Activated CD8-positive, alpha-beta memory T cell treated with anti-CD3 and anti-CD28 coated beads, Interleukin-2, amount 50 U/mL, for 4 hours (primary cell): ENCODE measurements at regions not wholly inside any gene's neighbourhood (a gene's known extent, or its start where the extent isn't known, plus 50 kb on each side); places are given as distances from the start of the nearest gene placed in this dataset.

ENCODE experiments used
- DNase-seq: peaks from one replicate; pipeline ENCODE4 v3.0.0-alpha.2; 2020

GRCh38 chr11:134758342-134758931, 346.4 kb upstream of the B3GAT1 start:
- DNase-seq: no peak

GRCh38 chr11:134757633-134758032, 345.6 kb upstream of the B3GAT1 start:
- DNase-seq: no peak

- DNase-seq: no peak
These were observed 344.9 kb upstream of the B3GAT1 start for GRCh38 chr11:134756811-134757540.

- DNase-seq: no peak
These were observed 343.5 kb upstream of the B3GAT1 start for GRCh38 chr11:134755535-134755934.

GRCh38 chr11:134754521-134755198, 342.6 kb upstream of the B3GAT1 start:
- DNase-seq: no peak

- DNase-seq: no peak
These were observed 341.9 kb upstream of the B3GAT1 start for GRCh38 chr11:134753771-134754520.

DNA sequence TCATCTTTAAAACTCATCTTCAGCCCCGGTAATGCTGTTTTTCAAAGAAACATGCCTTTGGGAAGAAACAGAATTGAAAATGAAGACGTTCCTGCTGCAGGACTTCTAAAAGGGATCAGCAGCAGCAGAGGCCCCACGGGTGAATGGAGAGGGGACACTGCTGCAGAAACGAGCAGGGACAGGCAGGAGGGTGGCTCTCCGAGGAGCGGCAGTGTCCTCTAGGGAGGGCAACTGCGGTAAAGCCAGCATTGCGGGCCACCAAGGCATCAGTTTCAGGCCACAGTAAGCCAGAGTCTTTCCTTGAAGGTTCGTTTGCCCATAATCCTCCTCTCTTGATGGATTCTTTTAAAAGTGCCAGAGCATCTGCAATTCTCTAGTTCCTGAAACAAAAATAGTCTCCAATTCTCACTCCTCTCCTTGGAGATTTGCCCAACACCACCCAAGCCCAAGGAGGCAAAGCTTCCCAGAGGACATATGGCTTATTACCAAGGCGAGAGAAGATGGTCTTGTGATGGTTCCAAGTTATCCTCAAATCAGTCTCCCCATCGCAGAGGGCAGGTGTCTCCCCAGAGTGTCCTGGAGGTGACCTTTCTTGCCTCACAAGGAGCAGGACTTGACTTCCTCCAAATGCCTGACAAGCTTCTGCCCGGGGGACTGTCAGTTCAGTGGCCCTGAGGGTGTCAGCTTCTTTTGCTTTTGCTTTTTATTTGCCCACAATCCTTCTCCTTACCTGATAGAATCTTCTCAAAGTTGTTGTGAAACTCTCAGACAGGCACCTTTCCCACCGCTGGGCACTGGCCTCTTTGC, 341.1 kb upstream of the B3GAT1 start:
- DNase-seq: no peak

DNA sequence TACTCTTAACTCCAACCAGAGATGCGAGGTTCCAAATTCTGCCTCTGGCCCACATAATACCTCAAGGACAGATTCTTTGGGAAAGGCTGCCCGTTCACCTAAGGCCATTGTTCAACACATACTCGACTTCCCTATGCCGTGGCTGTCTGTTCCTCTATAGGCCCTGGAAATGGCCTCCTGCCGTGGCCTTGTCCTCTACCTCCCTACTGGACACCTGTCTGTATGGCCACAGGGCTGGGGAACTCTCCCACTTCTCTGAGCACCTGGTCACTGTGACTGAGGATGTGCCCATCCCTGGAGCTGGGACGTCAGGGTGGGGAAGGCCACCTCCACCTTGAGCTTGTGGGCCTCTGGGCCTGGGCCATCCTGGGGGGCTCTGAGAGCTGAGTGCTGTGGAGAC, 340.5 kb upstream of the B3GAT1 start:
- DNase-seq: no peak

GRCh38 chr11:134751766-134752165, 339.7 kb upstream of the B3GAT1 start:
- DNase-seq: no peak

DNA sequence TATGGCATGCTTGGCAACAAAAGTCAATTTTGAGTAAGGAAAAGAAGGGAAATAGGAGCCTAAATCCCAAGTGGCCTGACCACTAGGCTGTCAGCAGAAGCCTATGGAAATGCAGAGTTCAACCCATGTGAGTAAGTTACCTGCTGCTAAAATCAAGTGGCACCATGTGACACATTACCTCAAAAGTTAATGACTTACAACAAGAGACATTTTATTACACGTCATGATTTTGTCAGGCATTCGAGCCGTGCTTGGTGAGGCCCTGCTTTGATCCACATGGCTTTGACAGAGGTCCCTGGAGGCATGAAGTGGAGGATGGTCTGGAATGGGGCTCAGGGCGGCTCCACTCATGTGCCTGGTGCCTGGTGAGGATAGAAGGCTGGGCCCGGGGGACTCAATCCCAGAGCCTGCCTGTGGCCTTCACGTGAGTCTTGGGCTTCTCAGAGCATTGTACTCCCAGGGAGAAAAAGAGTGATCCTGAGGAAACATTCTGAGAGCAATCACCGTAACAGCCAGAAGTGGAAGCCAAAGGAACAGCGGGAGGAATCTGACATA, 339.1 kb upstream of the B3GAT1 start:
- no peak for DNase-seq

GRCh38 chr11:134750619-134751018, 338.6 kb upstream of the B3GAT1 start:
- DNase-seq: no peak

- DNase-seq: no peak
These were observed 337.2 kb upstream of the B3GAT1 start for GRCh38 chr11:134749040-134749839.

- no peak for DNase-seq
These were observed 334.6 kb upstream of the B3GAT1 start for GRCh38 chr11:134746609-134747008.

DNA sequence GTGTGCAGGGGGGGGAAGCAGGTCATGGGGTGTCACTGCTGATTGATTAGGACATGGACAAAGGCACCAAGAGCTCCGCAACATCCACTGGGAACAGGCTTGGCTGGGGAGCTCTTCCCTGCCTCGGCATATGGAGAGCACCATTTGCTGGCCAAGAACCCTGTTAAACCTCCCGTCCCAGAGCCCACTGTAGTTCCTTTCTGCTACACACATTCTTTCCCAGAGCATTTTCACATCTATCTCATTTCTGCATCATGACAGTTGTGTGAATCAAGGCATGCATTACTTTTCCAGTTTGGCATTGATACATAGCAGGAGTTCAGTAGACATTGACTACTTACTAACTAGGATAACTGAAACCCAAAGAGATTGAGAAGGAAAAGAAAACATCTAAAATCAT, 333.4 kb upstream of the B3GAT1 start:
- DNase-seq: no peak

- DNase-seq: no peak
These were observed 331.8 kb upstream of the B3GAT1 start for GRCh38 chr11:134743820-134744195.

DNA sequence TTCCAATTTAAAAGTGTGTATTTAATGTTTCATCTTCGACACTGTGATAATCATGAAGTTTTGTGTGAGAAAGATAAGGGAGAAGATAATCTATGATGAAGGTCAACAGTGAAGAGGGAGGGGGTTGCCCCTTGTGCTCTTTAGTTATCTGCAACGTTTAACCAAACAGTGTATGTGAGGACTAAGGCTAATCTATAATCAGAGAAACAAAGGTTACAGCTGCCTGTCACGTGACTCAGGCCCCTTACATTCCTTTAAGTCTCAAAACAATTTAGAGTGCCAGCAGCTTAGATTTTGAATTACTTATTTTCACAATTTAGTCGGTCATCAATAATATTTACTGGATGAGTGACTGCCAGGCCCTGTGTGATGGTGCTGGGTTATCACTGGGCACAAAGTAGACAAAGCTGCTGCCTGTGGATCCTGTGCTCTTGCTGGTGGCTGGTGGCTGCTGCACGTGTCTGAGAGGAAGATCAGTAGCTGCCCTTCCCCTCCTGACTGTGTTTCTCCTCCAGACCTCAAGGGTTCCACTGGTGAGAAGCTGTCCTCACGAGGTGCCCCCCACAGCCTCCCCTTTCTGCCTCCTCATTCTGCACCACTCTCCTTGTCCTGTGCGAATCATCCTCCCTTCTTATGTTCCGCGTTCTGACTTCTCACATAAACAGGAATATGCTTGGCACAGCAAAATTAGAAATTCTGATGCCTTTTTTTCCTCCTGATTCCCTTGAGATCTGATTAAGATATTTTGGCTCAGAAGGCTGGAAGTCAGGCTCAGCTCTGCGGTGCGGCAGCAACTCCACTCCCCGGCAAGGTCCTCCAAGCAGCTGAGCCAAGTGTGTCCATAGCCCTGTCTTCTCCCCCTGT, 331.1 kb upstream of the B3GAT1 start:
- DNase-seq: no peak

DNA sequence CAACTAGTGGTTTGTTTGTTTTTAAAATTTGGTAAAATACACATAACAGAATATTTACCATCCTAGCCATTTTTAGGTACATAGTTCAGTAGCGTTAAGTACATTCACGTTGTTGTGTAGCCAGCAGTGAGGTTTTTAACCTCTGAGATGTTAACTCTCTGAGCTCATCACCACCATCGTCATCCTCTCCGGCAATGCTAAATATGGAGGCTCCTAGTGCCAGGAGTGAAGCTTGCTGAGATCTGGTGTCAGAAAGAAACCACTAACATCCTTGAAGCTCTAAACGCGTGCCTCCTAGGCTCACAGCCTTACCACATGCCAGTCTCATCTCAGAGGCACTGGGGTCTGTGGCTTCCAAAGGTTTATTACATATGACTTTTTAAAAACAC, 330.2 kb upstream of the B3GAT1 start:
- DNase-seq: no peak

- DNase-seq: no peak
These were observed 329.6 kb upstream of the B3GAT1 start for GRCh38 chr11:134741453-134742223.

DNA sequence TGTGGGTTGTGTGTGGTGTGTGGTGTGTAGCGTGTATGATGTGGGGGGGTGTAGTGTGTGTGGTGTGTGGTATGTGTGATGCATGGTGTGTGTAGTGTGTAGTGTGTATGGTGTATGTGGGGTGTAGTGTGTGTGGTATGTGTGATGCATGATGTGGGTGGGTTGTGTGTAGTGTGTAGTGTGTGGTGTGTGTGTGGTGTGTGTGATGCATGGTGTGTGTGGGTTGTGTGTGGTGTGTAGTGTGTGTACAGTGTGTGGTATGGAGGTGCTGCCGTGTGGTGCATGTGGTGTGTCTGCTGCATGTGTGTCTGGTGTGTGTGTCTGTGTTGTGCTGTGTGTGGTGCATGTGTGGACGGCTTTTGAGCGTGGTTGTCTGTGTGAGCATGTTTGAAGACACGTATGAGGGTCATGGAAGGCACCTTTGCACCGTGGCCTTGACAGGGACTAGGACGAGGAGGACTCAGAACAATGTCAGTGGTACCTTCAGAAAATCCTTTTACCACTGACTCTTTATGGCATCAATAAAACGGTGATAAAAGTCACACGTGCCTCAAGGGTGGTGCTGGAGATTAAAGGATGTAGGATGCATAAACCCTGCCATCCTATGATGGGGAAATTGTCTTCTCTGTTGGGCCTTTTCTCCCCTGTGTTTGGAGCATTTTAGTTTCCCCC, 328.7 kb upstream of the B3GAT1 start:
- DNase-seq: no peak
